ENCODE measurements at regions not wholly inside any gene's neighbourhood (a gene's known extent, or its start where the extent isn't known, plus 50 kb on each side); places are given as distances from the start of the nearest gene placed in this dataset.

DNA sequence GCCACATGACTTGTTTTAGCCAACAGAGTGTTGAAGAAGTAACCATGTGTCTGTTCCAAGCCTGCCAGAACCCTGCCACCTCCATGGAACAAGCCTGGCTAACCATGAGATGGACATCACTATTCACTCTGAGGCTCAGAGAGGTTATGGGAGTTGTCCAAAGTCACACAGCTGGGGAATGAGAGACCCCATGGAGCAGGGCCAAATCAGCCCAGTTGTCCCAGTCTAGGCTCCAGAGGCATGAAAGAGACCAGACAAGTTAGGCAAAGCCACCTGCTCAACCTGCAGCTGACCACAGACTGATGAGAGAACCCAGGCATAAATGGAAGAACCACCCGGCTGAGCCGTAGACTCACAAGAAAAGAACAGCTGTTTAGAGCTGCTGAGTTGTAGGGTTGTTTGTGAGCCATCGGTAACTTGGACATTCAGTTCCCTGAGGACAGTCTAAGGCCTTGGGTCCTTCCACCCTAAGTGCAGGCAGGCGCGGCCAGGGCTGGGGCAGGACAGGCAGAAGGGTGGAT, 74.7 kb upstream of the PHF21B start:
- no peaks in the 10 kb centered on the region for H3K36me3 Mint-ChIP-seq (ENCODE audit: insufficient read depth, unreplicated experiment)
- H3K4me3 Mint-ChIP-seq (ENCODE audit: low read depth, unreplicated experiment) = no peak overlapping the region
- H3K4me1 Mint-ChIP-seq (ENCODE audit: low read depth, unreplicated experiment) = no peaks in the 10 kb centered on the region
- DNase-seq = no peak
- peaks cover 84% of the 10 kb centered on the region for H3K27me3 Mint-ChIP-seq (ENCODE audit: unreplicated experiment)
- CTCF ChIA-PET = no interaction called here
- no TSS peak for BruUV-seq (replicated peaks)
- intact Hi-C loops (cut with micrococcal nuclease; ENCODE audit: unreplicated experiment) = no loop called here
- H3K9me3 Mint-ChIP-seq (ENCODE audit: low read depth, unreplicated experiment) = peaks cover 4% of the 10 kb centered on the region
- TF ChIP-seq, protein P1, sequence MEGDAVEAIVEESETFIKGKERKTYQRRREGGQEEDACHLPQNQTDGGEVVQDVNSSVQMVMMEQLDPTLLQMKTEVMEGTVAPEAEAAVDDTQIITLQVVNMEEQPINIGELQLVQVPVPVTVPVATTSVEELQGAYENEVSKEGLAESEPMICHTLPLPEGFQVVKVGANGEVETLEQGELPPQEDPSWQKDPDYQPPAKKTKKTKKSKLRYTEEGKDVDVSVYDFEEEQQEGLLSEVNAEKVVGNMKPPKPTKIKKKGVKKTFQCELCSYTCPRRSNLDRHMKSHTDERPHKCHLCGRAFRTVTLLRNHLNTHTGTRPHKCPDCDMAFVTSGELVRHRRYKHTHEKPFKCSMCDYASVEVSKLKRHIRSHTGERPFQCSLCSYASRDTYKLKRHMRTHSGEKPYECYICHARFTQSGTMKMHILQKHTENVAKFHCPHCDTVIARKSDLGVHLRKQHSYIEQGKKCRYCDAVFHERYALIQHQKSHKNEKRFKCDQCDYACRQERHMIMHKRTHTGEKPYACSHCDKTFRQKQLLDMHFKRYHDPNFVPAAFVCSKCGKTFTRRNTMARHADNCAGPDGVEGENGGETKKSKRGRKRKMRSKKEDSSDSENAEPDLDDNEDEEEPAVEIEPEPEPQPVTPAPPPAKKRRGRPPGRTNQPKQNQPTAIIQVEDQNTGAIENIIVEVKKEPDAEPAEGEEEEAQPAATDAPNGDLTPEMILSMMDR (IDR thresholded peaks at IDR 0.05; ENCODE audit: unreplicated experiment) = no peak
- H3K27ac Mint-ChIP-seq (ENCODE audit: unreplicated experiment) = no peak overlapping the region

DNA sequence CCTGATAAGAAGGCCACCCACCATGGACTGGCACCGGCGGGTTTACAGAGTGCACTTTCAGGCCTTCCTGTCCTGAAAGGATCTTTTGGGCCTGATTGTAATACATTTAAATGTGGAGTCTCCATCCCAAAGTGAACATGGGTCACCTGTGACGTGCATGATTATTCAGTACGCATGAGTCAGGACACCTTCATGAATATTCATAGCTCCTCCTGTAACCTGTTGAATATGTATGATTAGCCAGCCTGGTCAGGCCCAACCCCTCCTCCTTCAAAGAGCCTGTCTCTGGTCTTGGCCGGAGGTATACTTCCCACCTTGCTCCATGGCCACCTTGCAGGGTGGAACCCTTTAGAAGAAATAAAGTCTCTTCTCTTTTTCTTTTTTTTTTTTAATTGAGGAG, 75.9 kb upstream of the NUP50 start:
- no peaks in the 10 kb centered on the region for H3K9me3 Mint-ChIP-seq (ENCODE audit: low read depth, unreplicated experiment)
- intact Hi-C loops (cut with micrococcal nuclease; ENCODE audit: unreplicated experiment) = no loop called here
- no peak overlapping the region for H3K4me3 Mint-ChIP-seq (ENCODE audit: low read depth, unreplicated experiment)
- peaks cover 85% of the 10 kb centered on the region for H3K27me3 Mint-ChIP-seq (ENCODE audit: unreplicated experiment)
- DNase-seq = no peak
- no peaks in the 10 kb centered on the region for H3K4me1 Mint-ChIP-seq (ENCODE audit: low read depth, unreplicated experiment)
- CTCF ChIA-PET = no interaction called here
- no peaks in the 10 kb centered on the region for H3K36me3 Mint-ChIP-seq (ENCODE audit: insufficient read depth, unreplicated experiment)
- BruUV-seq (replicated peaks) = no TSS peak
- TF ChIP-seq, protein P1 (IDR thresholded peaks at IDR 0.05; ENCODE audit: unreplicated experiment) = no peak
- no peak overlapping the region for H3K27ac Mint-ChIP-seq (ENCODE audit: unreplicated experiment)

DNA sequence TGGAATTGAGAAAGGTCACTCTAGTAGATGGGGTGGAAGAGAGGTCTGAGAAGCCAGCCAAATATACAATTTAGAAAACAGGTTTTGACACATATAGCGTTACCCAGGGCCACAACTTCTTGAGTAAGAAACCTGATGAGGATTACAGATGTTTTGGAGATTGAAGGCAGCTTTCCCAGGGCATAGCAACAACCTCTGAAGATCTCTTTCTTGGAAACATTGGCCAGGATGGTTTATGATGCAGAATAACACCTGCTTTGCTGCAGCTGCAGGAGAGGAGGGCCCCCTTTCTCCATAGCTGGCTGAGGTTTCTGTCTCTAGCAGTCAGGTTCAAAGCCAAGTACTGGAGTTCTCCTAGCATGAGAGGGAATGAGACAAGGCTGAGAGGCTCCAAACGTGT, 75.1 kb upstream of the NUP50 start:
- Mint-ChIP-seq H3K27me3 (ENCODE audit: unreplicated experiment) (peaks cover 85% of the 10 kb centered on the region), H3K27ac (ENCODE audit: unreplicated experiment) (no peak overlapping the region), H3K9me3 (ENCODE audit: low read depth, unreplicated experiment) (no peaks in the 10 kb centered on the region), H3K4me1 (ENCODE audit: low read depth, unreplicated experiment) (no peaks in the 10 kb centered on the region), H3K36me3 (ENCODE audit: insufficient read depth, unreplicated experiment) (no peaks in the 10 kb centered on the region), H3K4me3 (ENCODE audit: low read depth, unreplicated experiment) (no peak overlapping the region)
- intact Hi-C loops (cut with micrococcal nuclease; ENCODE audit: unreplicated experiment) = no loop called here
- no TSS peak for BruUV-seq (replicated peaks)
- TF ChIP-seq, protein P1 (IDR thresholded peaks at IDR 0.05; ENCODE audit: unreplicated experiment) = no peak
- DNase-seq = no peak
- CTCF ChIA-PET = no interaction called here

DNA sequence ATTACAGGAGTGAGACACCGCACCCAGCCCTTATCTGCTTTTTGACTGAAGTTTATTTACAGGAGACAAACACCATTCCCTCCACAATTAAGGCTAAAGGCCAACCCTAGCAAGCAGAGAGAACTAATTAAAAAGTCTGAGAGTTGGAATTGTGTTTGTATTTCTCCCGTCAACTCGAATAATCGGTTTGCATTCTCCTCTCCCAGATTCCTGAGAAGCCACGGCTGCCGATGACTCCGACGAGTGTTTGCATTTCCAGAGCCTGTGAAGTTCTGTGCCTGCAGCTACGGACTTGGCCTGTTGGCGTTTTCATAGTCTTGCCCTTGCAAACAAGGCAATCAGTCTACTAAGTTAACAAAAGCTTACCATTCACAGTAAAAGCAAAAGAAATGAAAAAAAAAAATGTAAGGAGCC, 73.2 kb upstream of the NUP50 start:
- no peak overlapping the region for H3K4me3 Mint-ChIP-seq (ENCODE audit: low read depth, unreplicated experiment)
- H3K9me3 Mint-ChIP-seq (ENCODE audit: low read depth, unreplicated experiment) = no peaks in the 10 kb centered on the region
- H3K36me3 Mint-ChIP-seq (ENCODE audit: insufficient read depth, unreplicated experiment) = no peaks in the 10 kb centered on the region
- no peak overlapping the region for H3K27ac Mint-ChIP-seq (ENCODE audit: unreplicated experiment)
- TF ChIP-seq, protein P1 (IDR thresholded peaks at IDR 0.05; ENCODE audit: unreplicated experiment) = no peak
- intact Hi-C loops (cut with micrococcal nuclease; ENCODE audit: unreplicated experiment) = loop anchor here (10.0 kb wide), 1 partner anchor 116 kb away; no protein-coding TSS in a partner anchor
- BruUV-seq (replicated peaks) = no TSS peak
- H3K4me1 Mint-ChIP-seq (ENCODE audit: low read depth, unreplicated experiment) = no peaks in the 10 kb centered on the region
- peaks cover 88% of the 10 kb centered on the region for H3K27me3 Mint-ChIP-seq (ENCODE audit: unreplicated experiment)
- CTCF ChIA-PET = interaction anchor here (0.7 to 1.4 kb wide), 3 partner anchors 14 to 725 kb away, joined by 3 to 5 read pairs (median 3); no protein-coding TSS in a partner anchor
- DNase-seq = peak; percentile 14
